OCI-LY1 (cell line): ENCODE measurements at regions not wholly inside any gene's neighbourhood (a gene's known extent, or its start where the extent isn't known, plus 50 kb on each side); places are given as distances from the start of the nearest gene placed in this dataset.

Experiments
- H2AFZ ChIP-seq: fragments of 200-600 bp; sonication (generic), shearing (Covaris generic); 2 replicates; pipeline ENCODE4 v1.6.0; 2014; ENCODE audit warnings: antibody characterized with exemption, mild to moderate bottlenecking, low read length
- H3F3A ChIP-seq: fragments of 200-600 bp; sonication (generic), shearing (Covaris generic); 2 replicates; pipeline ENCODE4 v1.6.0; 2014; ENCODE audit warnings: mild to moderate bottlenecking, antibody characterized with exemption, low read length, moderate library complexity; ENCODE audit not compliant: insufficient read depth
- H3K27ac ChIP-seq: fragments of 200-600 bp; sonication (generic); 2 replicates; pipeline ENCODE4 v1.5.1; 2014; ENCODE audit warnings: low read length, mixed run types, mild to moderate bottlenecking, low read depth; ENCODE audit not compliant: poor library complexity, severe bottlenecking
- H3K27me3 ChIP-seq: fragments of 200-600 bp; sonication (generic); 2 replicates; pipeline ENCODE4 v1.6.0; 2014; ENCODE audit warnings: antibody characterized with exemption, mild to moderate bottlenecking, low read length, moderate library complexity; ENCODE audit not compliant: insufficient read depth
- H3K36me3 ChIP-seq: fragments of 200-600 bp; sonication (generic); 2 replicates; pipeline ENCODE4 v1.6.1; 2014; ENCODE audit warnings: mild to moderate bottlenecking, antibody characterized with exemption, low read length, moderate library complexity, mixed read lengths; ENCODE audit not compliant: insufficient read depth
- H3K4me1 ChIP-seq: fragments of 200-600 bp; sonication (generic); 2 replicates; pipeline ENCODE4 v1.5.1; 2014; ENCODE audit warnings: mild to moderate bottlenecking, low read length, moderate library complexity; ENCODE audit not compliant: insufficient read depth, severe bottlenecking
- H3K4me2 ChIP-seq: fragments of 200-600 bp; sonication (generic), shearing (Covaris generic); 2 replicates; pipeline ENCODE4 v1.6.1; 2014; ENCODE audit warnings: low read length
- H3K4me3 ChIP-seq: fragments of 200-600 bp; sonication (generic); 2 replicates; pipeline ENCODE4 v1.5.1; 2014; ENCODE audit warnings: low read length, low read depth, mild to moderate bottlenecking, mixed read lengths; ENCODE audit not compliant: poor library complexity, severe bottlenecking
- H3K79me2 ChIP-seq: fragments of 200-600 bp; shearing (Covaris generic); 2 replicates; pipeline ENCODE4 v1.6.1; 2016; ENCODE audit warnings: mixed run types, low read length, mixed read lengths; ENCODE audit not compliant: insufficient read depth
- H3K9ac ChIP-seq: fragments of 200-600 bp; sonication (generic), shearing (Covaris generic); 2 replicates; pipeline ENCODE4 v1.6.1; 2014; ENCODE audit warnings: mild to moderate bottlenecking, low read length, mixed read lengths
- H3K9me2 ChIP-seq: fragments of 200-600 bp; sonication (generic), shearing (Covaris generic); 2 replicates; pipeline ENCODE4 v1.6.1; 2014; ENCODE audit warnings: low read depth, mild to moderate bottlenecking, low read length, mixed read lengths
- H3K9me3 ChIP-seq: fragments of 200-600 bp; shearing (Covaris generic); 2 replicates; pipeline ENCODE4 v1.6.1; 2014; ENCODE audit warnings: low read length, mixed read lengths
- H4K20me1 ChIP-seq: fragments of 200-600 bp; sonication (generic), shearing (Covaris generic); 2 replicates; pipeline ENCODE4 v1.6.0; 2016; ENCODE audit warnings: mild to moderate bottlenecking, low read length; ENCODE audit not compliant: insufficient read depth
- CTCF ChIP-seq: fragments of 200-600 bp; sonication (generic), shearing (Covaris generic); IDR thresholded peaks from 2 replicates; pipeline ENCODE4 v1.5.1; 2017; ENCODE audit warnings: mild to moderate bottlenecking, antibody characterized with exemption, low read length, moderate library complexity, mixed read lengths
- EZH2 ChIP-seq: fragments of 200-600 bp; sonication (generic), shearing (Covaris generic); IDR thresholded peaks from 2 replicates; pipeline ENCODE4 v1.8.0; 2017; ENCODE audit warnings: borderline replicate concordance, mixed run types, mild to moderate bottlenecking, antibody characterized with exemption, low read length, moderate library complexity, mixed read lengths

GRCh38 chr20:24790746-24791283 is 158.3 kb upstream of the CST7 start:
- H3K9ac ChIP-seq: no peak overlapping the region
- TF ChIP-seq EZH2 (no peak), CTCF (no peak)
- no peaks in the 10 kb centered on the region for H3K9me3 ChIP-seq
- no peak overlapping the region for H3K4me3 ChIP-seq
- no peaks in the 10 kb centered on the region for H4K20me1 ChIP-seq
- no peaks in the 10 kb centered on the region for H3K4me1 ChIP-seq
- H3K9me2 ChIP-seq: no peaks in the 10 kb centered on the region
- no peaks in the 10 kb centered on the region for H3F3A ChIP-seq
- H3K27me3 ChIP-seq: no peaks in the 10 kb centered on the region
- no peak overlapping the region for H2AFZ ChIP-seq
- no peak overlapping the region for H3K27ac ChIP-seq
- H3K36me3 ChIP-seq: no peaks in the 10 kb centered on the region
- no peaks in the 10 kb centered on the region for H3K79me2 ChIP-seq
- no peak overlapping the region for H3K4me2 ChIP-seq

- no peak overlapping the region for H3K4me3 ChIP-seq
- H3K4me2 ChIP-seq: no peak overlapping the region
- no peaks in the 10 kb centered on the region for H3K9me3 ChIP-seq
These were observed 157.1 kb upstream of the CST7 start for GRCh38 chr20:24791953-24792352.

GRCh38 chr20:24792641-24793495 is 156.2 kb upstream of the CST7 start:
- H3K36me3 ChIP-seq: no peaks in the 10 kb centered on the region
- H3K27ac ChIP-seq: no peak overlapping the region
- H3F3A ChIP-seq: no peaks in the 10 kb centered on the region
- H3K9me3 ChIP-seq: no peaks in the 10 kb centered on the region
- no peaks in the 10 kb centered on the region for H3K79me2 ChIP-seq
- H3K4me3 ChIP-seq: no peak overlapping the region
- no peak overlapping the region for H2AFZ ChIP-seq
- H3K4me2 ChIP-seq: no peak overlapping the region
- no peaks in the 10 kb centered on the region for H4K20me1 ChIP-seq
- H3K4me1 ChIP-seq: no peaks in the 10 kb centered on the region
- no peaks in the 10 kb centered on the region for H3K9me2 ChIP-seq
- TF ChIP-seq CTCF: no peak
- TF ChIP-seq EZH2: no peak
- no peak overlapping the region for H3K9ac ChIP-seq
- H3K27me3 ChIP-seq: 0 out of 2 replicates have a peak, but pooled peaks cover 1% of the 10 kb centered on the region

More at GRCh38 chr20:24791953-24792352, 157.1 kb upstream of the CST7 start:
- H4K20me1 ChIP-seq: no peaks in the 10 kb centered on the region
- no peaks in the 10 kb centered on the region for H3K27me3 ChIP-seq
- H3K36me3 ChIP-seq: no peaks in the 10 kb centered on the region
- H3K27ac ChIP-seq: no peak overlapping the region
- H3K9ac ChIP-seq: no peak overlapping the region
- H3K9me2 ChIP-seq: no peaks in the 10 kb centered on the region
- no peak overlapping the region for H2AFZ ChIP-seq
- H3K4me1 ChIP-seq: no peaks in the 10 kb centered on the region
- TF ChIP-seq EZH2: no peak
- TF ChIP-seq CTCF: no peak
- H3K79me2 ChIP-seq: no peaks in the 10 kb centered on the region
- no peaks in the 10 kb centered on the region for H3F3A ChIP-seq
